Renal cortical epithelial cell (primary cell): ENCODE measurements at regions not wholly inside any gene's neighbourhood (a gene's known extent, or its start where the extent isn't known, plus 50 kb on each side); places are given as distances from the start of the nearest gene placed in this dataset.
"Not testable (repeated sequence)": the region's sequence is repeated elsewhere in the genome, so short reads cannot be mapped to it uniquely, and the experiment has no call there.

Experiments
- DNase-seq: peaks from one replicate; pipeline ENCODE4 v3.0.0-alpha.2; 2011; ENCODE audit warnings: low read depth

DNA sequence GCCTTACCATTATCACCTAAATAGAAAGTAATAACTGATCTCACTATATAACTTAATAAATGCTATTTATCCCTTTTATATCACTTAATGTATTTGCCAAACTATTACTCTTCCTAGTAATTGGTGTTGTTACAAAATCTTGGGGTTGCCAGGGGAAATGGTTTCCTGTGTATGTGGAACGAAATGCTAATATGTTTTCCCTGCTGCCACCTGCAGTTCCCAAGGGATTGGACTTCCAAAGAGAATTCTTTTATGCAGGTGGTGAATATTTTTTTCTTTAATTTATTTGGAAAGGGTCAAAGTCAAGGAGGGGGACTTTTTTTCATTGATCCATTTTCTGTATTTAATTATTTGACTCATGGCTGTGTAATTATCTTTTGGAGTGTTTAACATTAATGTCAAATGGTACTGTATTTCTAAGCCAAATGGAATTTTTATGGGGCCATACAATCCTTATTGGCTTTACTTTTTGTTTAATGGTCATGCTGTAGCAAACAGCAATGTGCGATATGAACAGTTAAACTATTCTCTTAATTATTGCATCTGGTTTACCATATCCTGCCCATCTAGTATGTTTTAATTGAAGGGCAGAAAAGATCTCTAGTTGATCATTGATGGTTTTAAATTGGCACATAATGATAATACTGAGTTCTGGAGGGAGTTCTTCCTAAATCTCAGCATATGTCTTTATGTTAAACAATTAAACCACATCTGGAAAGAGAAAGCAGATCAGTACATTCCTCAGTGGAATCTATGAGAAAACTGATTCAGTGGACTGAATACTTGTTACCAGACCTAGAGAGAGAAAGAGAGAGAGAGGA lies 486.3 kb downstream of the TTLL7 start:
- peak; percentile 6 for DNase-seq

DNA sequence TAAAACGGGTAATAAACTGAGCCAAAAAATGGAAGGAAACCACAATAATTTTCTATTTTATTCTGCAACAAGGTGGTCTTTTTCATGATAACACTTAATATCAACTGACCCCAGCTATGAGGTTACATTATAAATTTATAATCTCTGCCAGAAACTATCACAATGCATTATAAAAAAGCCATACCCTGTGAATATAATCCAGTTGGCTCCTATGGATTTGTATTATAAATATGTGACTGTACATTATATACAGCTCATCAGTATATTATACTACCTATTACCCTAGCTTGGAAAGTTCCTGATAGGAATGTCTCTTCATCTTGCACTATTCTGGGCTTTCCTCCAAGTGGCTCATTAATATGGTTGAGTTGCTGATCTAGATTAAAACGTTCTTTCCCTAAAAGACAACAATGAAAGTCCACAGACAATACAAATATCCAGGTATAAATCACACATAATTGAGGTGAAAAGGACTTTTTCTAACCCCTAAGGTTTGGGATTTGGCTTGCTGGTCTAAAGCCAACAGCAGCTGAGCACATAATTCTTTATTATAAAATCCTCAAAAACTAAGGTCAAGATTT lies 487.7 kb downstream of the TTLL7 start:
- DNase-seq = peak; percentile 14

DNA sequence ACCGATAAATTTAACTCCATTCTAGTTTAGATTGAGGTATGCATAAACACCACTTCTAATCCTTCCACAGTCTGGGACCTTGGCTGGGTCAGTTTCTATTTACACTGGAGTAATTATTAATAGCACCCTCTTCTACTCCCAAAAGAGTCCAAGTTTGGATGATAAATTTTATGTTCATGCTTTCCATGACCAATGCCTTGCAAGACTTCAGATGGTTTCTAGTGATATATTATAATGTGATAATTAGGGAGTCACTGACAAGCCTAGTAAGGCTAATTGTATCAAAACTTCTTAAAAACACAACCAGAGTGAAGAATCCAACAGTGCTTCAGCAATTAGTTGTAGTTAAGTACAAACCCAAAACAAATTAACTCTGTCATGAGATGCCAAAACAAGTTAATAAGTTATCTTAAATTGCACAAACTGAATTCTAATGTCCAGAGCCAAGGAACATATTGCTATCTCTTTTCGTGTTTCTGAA lies 489.6 kb downstream of the TTLL7 start:
- DNase-seq = peak; percentile 68

GRCh38 chr1:83508485-83509151 lies 490.3 kb downstream of the TTLL7 start:
- DNase-seq = peak; percentile 53

DNA sequence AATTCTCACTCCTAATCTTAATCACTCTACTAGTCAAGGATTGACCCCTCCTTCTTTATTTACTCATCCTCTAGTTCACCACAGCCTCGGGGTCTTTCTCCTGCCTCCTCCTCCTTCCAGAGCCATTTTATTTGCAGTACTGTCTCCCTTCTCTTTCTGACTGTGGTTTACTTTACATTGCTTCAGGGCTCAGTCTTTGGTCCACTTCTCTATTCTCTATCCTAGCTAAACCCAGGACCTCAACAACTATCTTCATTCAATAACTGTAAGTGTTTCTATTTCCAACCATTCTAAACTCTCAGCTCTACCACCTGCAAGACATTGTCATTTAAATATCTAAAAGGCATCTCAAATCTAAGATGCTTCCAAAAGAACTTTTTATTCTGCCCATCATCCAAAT lies 493.8 kb downstream of the TTLL7 start:
- no peak for DNase-seq

GRCh38 chr1:83503153-83503552 lies 495.8 kb downstream of the TTLL7 start:
- DNase-seq = no peak

GRCh38 chr1:83500987-83501591 lies 497.8 kb downstream of the TTLL7 start:
- DNase-seq = no peak

DNA sequence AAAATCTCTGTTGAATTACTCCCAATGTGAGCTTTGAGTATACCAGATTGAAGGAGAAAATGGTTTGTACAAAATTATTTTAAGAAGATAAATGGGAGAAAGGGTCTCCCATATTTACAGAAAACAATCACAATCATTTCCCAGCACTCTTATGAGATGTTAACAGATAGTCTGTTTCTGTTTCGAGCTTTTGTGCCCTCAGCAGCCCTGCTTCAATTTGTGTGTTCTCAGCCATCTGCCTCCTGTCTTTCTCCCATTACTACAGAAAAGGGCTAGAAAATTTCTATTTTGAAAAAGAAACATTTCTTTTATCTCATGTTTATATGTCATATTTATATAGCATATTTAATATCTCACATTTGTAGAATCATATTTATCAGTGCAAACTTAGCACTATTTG lies 498.4 kb downstream of the TTLL7 start:
- DNase-seq = no peak

DNA sequence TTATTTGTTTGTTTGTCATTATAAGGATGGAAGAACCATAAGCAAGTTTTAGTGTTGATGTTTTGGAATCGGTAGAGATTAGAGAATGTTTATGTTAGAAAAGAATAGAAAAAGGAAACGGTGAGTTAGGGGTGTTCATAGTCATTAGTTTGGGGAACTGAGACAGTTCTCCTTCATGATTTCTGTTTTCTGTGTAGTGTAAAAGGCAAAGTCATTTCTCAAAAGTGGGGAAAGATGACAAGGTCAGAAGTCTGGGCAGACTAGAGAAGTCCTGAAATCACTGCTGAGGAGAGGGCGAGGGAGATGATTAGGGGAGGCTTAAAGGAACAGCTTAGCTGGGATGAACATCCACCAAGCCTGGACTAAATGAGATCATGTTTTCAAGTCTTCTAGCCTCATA lies 498.9 kb downstream of the TTLL7 start:
- DNase-seq = no peak

DNA sequence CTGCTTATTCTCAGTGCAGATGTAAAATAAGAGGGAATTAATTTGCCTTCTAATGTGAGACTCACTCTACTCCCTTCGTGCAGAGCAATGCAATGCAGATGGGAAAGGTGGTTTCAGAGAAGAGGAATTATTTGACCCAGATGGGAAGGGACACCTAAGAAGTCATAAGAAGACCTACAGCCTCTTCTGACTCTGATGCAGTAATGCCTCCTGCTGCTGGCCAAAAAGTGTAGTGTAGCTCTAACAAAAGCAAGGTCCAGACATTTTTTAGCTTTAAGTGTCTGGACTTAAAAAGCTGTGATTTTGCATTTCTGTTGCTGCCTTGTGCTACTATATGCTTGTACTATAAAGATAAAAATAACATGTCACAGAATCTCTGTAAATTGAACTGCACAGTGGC lies 501.4 kb downstream of the TTLL7 start:
- no peak for DNase-seq

GRCh38 chr1:83495560-83495959 lies 503.4 kb downstream of the TTLL7 start:
- no peak for DNase-seq

DNA sequence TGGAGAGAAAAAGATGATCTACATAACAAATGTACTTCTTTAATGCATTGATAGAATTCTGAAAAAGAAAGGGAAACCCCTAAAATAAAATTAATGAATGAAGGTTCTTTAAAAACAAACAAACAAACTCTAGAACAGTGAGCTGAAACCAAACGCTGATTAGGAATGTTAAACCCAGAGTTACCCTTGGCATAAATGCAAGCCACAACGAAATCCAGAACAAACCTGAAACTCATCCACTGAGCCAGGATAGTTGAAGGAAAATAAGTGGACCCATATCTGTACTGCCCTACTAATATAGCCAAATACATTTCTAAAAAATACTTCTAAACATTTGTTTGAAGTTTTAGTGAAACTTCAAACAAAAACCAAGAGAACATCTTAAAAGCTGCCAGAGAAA lies 505.3 kb downstream of the TTLL7 start:
- DNase-seq = no peak

GRCh38 chr1:83491930-83492329 lies 507.0 kb downstream of the TTLL7 start:
- no peak for DNase-seq

- DNase-seq = no peak
Measured at GRCh38 chr1:83490988-83491387, 507.9 kb downstream of the TTLL7 start.

- DNase-seq = not testable (repeated sequence)
Measured at GRCh38 chr1:83488105-83488504, 510.8 kb downstream of the TTLL7 start.

GRCh38 chr1:83487460-83487859 lies 511.5 kb downstream of the TTLL7 start:
- DNase-seq = not testable (repeated sequence)

DNA sequence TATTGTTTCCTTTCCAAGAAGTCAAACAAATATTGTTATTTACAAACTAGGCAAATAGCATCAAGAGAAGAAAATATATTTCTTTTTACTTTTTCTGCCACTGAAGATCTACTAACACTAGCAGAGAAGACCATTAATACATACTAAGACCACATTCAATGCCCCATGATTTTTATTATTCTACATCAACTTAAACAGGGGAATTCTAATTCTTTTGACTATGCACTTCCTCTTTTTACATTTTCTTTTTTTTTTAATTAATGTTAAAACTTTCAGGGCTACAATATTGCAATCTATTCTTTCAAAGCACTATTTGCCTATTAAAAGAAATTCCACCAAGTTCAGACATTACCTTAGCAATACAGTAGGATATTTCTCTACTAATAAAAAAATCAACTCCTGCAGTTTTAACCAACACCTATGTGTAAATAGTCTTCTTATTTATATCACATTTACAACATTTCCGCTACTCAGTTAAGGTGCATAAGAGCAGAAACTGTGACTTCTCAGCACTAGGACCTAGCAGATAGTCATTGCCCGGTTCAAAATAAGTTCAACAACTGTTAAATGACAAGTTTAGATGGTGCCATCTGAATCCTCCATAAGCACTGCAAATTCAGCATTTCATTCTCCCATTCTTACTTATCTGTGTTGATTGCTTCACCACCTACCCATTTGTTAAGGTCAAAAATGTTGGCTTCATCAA lies 513.5 kb downstream of the TTLL7 start:
- not testable (repeated sequence) for DNase-seq

GRCh38 chr1:83481284-83481683 lies 517.6 kb downstream of the TTLL7 start:
- not testable (repeated sequence) for DNase-seq

DNA sequence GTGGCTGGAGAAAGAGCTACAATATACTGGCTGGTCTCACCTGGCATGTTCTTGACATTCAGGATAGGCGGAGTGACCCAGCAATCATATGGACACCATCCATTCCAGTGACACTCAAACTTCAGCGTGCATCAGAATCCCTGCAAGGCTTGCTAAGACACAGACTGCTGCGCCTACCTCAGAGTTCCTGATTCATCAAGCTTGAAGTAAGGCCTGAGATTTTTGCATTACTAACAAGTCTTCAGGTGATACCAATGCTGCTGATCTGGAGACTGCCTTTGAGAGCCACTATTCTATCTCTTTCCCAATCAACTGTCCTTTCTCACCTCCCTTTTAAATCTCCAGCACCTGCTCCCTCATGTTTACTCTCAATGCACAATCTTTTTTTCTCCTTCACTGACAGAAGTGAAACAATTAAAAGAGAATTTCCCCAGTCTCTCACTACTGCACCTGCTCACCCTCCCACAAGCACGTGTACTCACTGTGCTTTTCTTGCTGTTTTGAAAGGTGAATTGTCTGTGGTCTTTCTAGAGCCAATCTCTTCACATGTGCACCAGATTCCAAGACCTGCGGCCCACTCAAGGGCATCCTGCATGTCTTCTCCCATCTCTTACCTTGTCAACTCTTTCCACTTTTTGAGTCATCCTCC lies 519.2 kb downstream of the TTLL7 start:
- DNase-seq = not testable (repeated sequence)

- not testable (repeated sequence) for DNase-seq
Measured at GRCh38 chr1:83478127-83478526, 520.8 kb downstream of the TTLL7 start.

DNA sequence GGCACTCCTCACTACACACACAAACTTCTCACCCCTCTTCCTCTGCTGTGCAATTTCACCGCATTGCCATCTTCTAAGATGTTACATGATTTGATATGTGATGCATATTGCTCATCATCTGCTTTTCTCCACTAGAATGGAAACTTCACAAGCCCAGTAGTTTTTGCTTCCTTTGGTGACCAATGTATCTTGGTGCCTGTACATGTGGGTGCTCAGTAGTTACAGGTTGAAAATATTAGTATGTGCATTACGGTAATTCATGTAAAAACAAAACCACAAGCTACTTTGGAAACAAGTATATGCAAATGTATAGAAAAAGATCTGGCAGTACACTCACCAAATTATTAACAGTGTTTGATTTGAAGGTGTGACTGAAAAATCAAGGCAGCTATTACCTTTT lies 522.4 kb downstream of the TTLL7 start:
- DNase-seq = not testable (repeated sequence)
